GM20000 (cell line): ENCODE measurements at regions not wholly inside any gene's neighbourhood (a gene's known extent, or its start where the extent isn't known, plus 50 kb on each side); places are given as distances from the start of the nearest gene placed in this dataset.

Experiments used
- DNase-seq: peaks from one replicate; pipeline ENCODE4 v3.0.0; 2012; ENCODE audit warnings: low spot score
- TF ChIP-seq, protein P1 (sequence below): IDR thresholded peaks from 2 replicates; pipeline ENCODE4 v1.5.1; 2012; ENCODE audit warnings: mild to moderate bottlenecking, control low read depth; ENCODE audit errors: extremely low read depth, missing control alignments

GRCh38 chr7:101688183-101688831 lies 59.2 kb upstream of the MYL10 start:
- DNase-seq, result peak; percentile 88
- TF ChIP-seq, protein P1, sequence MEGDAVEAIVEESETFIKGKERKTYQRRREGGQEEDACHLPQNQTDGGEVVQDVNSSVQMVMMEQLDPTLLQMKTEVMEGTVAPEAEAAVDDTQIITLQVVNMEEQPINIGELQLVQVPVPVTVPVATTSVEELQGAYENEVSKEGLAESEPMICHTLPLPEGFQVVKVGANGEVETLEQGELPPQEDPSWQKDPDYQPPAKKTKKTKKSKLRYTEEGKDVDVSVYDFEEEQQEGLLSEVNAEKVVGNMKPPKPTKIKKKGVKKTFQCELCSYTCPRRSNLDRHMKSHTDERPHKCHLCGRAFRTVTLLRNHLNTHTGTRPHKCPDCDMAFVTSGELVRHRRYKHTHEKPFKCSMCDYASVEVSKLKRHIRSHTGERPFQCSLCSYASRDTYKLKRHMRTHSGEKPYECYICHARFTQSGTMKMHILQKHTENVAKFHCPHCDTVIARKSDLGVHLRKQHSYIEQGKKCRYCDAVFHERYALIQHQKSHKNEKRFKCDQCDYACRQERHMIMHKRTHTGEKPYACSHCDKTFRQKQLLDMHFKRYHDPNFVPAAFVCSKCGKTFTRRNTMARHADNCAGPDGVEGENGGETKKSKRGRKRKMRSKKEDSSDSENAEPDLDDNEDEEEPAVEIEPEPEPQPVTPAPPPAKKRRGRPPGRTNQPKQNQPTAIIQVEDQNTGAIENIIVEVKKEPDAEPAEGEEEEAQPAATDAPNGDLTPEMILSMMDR, result peak; percentile 94

DNA sequence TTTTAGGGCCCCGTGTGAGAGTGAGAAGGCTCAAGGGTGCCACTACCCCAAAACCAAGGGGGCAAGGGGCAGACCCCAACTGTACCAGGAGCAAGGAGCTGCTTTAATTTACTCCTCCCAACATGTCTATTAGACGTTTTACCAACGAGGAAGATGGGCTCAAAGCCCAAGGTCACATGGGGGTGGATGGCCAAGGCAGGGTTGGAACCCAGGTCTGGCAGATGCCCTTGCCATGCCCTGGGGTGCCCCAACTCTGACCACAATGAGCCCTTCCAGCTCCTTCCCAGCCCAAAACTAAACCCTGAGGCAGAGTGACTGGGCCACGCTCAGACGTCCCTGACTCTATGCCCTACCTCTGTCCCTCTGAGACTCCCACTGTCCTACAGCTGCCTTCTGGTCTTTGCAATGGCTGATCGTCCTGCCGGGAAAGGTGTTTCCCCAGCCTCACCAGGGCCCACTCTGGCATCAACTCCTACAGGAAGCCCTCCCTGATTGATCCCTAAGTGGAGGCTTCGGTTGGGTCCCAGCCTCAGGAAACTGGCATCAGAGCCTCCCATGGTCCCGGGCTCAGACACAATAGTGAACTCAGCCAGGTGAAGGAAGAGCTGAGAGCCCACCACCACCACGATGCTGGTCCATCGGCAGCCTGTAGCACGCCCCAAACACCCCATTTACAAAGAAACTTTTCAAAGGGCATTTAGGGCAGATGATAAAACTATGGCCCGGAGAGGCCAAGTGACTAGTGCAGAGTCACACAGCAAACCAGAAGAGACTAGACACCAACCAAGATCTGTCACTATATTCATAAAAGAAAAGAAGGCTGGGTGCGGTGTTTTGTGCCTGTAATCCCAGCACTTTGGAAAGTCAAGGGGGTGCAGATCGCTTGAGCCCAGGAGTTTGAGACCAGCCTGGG lies 60.2 kb upstream of the MYL10 start:
- DNase-seq, result no peak
- TF ChIP-seq, protein P1, result no peak

DNA sequence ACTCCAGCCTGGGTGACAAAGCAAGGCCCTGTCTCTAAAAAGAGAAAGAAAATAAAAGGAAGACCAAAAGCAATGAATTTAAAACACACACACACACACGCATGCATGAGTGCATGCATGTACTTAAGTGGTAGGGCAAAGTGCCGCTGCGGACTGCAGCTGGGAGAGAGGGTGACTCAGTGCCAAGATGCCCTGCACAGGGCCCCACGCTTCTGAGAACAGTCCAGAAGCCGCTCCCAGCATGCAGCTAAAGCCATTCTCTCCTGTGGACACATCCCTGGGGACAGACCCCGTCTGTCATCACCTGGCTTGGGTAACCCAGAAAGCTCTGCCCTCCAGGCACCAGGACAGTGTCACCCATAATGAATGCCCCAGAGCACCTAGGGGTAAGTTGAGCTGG lies 61.0 kb upstream of the MYL10 start:
- DNase-seq, result no peak
- TF ChIP-seq, protein P1, result no peak

GRCh38 chr7:101691822-101692384 lies 62.8 kb upstream of the MYL10 start:
- peak; percentile 62 for DNase-seq
- TF ChIP-seq, protein P1, result no peak

- TF ChIP-seq, protein P1, result no peak
- no peak for DNase-seq
Measured at GRCh38 chr7:101693498-101694091, 64.5 kb upstream of the MYL10 start.

- TF ChIP-seq, protein P1, result no peak
Measured at GRCh38 chr7:101698964-101699363, 69.9 kb upstream of the MYL10 start.

More at GRCh38 chr7:101698964-101699363, 69.9 kb upstream of the MYL10 start:
- DNase-seq, result no peak
